Amniotic stem cell (primary cell): ENCODE measurements at regions not wholly inside any gene's neighbourhood (a gene's known extent, or its start where the extent isn't known, plus 50 kb on each side); places are given as distances from the start of the nearest gene placed in this dataset.

Experiments
- DNase-seq: peaks from one replicate; lab custom pipeline; 2025; lab: John Stamatoyannopoulos, UW

- DNase-seq: no peak
Measured at GRCh38 chr3:124277144-124277890, 285.4 kb upstream of the ROPN1 start.

- no peak for DNase-seq
Measured at GRCh38 chr3:124281453-124282316, 289.8 kb upstream of the ROPN1 start.

- DNase-seq: peak; percentile 52
Measured at GRCh38 chr3:124282751-124283651, 291.1 kb upstream of the ROPN1 start.

- no peak for DNase-seq
Measured at GRCh38 chr3:124283652-124284023, 291.7 kb upstream of the ROPN1 start.

GRCh38 chr3:124288996-124289395 is 297.1 kb upstream of the ROPN1 start:
- no peak for DNase-seq

GRCh38 chr3:124291008-124291407 is 299.1 kb upstream of the ROPN1 start:
- no peak for DNase-seq

GRCh38 chr3:124292329-124292728 is 300.4 kb upstream of the ROPN1 start:
- DNase-seq: no peak

GRCh38 chr3:124293584-124293983 is 301.7 kb upstream of the ROPN1 start:
- no peak for DNase-seq

GRCh38 chr3:124295362-124295761 is 303.4 kb upstream of the ROPN1 start:
- no peak for DNase-seq

- no peak for DNase-seq
Measured at GRCh38 chr3:124296406-124296805, 304.5 kb upstream of the ROPN1 start.

- DNase-seq: no peak
Measured at GRCh38 chr3:124297062-124297980, 305.4 kb upstream of the ROPN1 start.

- no peak for DNase-seq
Measured at GRCh38 chr3:124298301-124298700, 306.4 kb upstream of the ROPN1 start.

GRCh38 chr3:124298951-124299350 is 307.0 kb upstream of the ROPN1 start:
- DNase-seq: peak; percentile 1

- DNase-seq: no peak
Measured at GRCh38 chr3:124299831-124300230, 307.9 kb upstream of the ROPN1 start.

GRCh38 chr3:124300416-124300815 is 308.5 kb upstream of the ROPN1 start:
- DNase-seq: no peak

GRCh38 chr3:124303305-124303910 is 311.5 kb upstream of the ROPN1 start:
- no peak for DNase-seq

- DNase-seq: no peak
Measured at GRCh38 chr3:124306665-124307064, 314.7 kb upstream of the ROPN1 start.

GRCh38 chr3:124313621-124314020 is 321.7 kb upstream of the ROPN1 start:
- no peak for DNase-seq

GRCh38 chr3:124315215-124316033 is 323.5 kb upstream of the ROPN1 start:
- peak; percentile 30 for DNase-seq

- no peak for DNase-seq
Measured at GRCh38 chr3:124316034-124316287, 324.0 kb upstream of the ROPN1 start.
